HFF-Myc (cell line): ENCODE measurements at regions not wholly inside any gene's neighbourhood (a gene's known extent, or its start where the extent isn't known, plus 50 kb on each side); places are given as distances from the start of the nearest gene placed in this dataset.

Experiments used
- DNase-seq: peaks from one replicate; pipeline ENCODE4 v3.0.0-alpha.2; 2011; ENCODE audit warnings: low read depth; ENCODE audit errors: extremely low read depth
- H3K4me3 ChIP-seq: replicated peaks from 2 replicates; pipeline ENCODE4 v1.5.1; 2011; ENCODE audit warnings: low read depth, mild to moderate bottlenecking, control low read depth, low read length
- CTCF ChIP-seq: IDR thresholded peaks from 2 replicates; pipeline ENCODE4 v1.5.1; 2012; ENCODE audit warnings: mild to moderate bottlenecking, low read depth, low read length, control low read depth; ENCODE audit errors: missing control alignments

GRCh38 chr18:38475686-38476085 lies 910.1 kb upstream of the CELF4 start:
- DNase-seq = no peak
- TF ChIP-seq CTCF = no peak
- no peak overlapping the region for H3K4me3 ChIP-seq

- TF ChIP-seq CTCF = no peak
These were observed 907.9 kb upstream of the CELF4 start for GRCh38 chr18:38473535-38473934.

GRCh38 chr18:38470421-38470820 lies 904.8 kb upstream of the CELF4 start:
- TF ChIP-seq CTCF = no peak
- DNase-seq = no peak
- H3K4me3 ChIP-seq = no peak overlapping the region

More at GRCh38 chr18:38473535-38473934, 907.9 kb upstream of the CELF4 start:
- DNase-seq = no peak
- no peak overlapping the region for H3K4me3 ChIP-seq

- no peak for TF ChIP-seq CTCF
- DNase-seq = no peak
- H3K4me3 ChIP-seq = no peak overlapping the region
These were observed 900.8 kb upstream of the CELF4 start for GRCh38 chr18:38466426-38466825.

- DNase-seq = no peak
- no peak for TF ChIP-seq CTCF
- H3K4me3 ChIP-seq = no peak overlapping the region
These were observed 898.4 kb upstream of the CELF4 start for GRCh38 chr18:38464024-38464423.

- no peak overlapping the region for H3K4me3 ChIP-seq
- no peak for TF ChIP-seq CTCF
- no peak for DNase-seq
These were observed 895.1 kb upstream of the CELF4 start for GRCh38 chr18:38460657-38461056.
